Gastroesophageal sphincter (tissue), 4 donors: ENCODE measurements at regions not wholly inside any gene's neighbourhood (a gene's known extent, or its start where the extent isn't known, plus 50 kb on each side); places are given as distances from the start of the nearest gene placed in this dataset.
"Not testable (repeated sequence)": the region's sequence is repeated elsewhere in the genome, so short reads cannot be mapped to it uniquely, and the experiment has no call there.

ENCODE experiments used
- ATAC-seq: fragments of 150-250 bp; one replicate; pipeline ENCODE4 v1.9.1; 2016; ENCODE audit warnings: mild to moderate bottlenecking, moderate library complexity
- H3K27ac ChIP-seq, 4 donors: fragments of 200-600 bp; sonication (generic) in 3 of 4; 1 replicate in 3 of 4; 2 replicates in 1 of 4; pipeline ENCODE4 v1.5.1; 2016 to 2019
- H3K27me3 ChIP-seq: fragments of 200-600 bp; sonication (generic); one replicate; pipeline ENCODE4 v1.5.1; 2019
- H3K36me3 ChIP-seq, 2 donors: fragments of 200-600 bp; sonication (generic); one replicate each; pipeline ENCODE4 v1.5.1; 2019; ENCODE audit warnings: control low read depth in 1 of 2
- H3K4me1 ChIP-seq, 3 donors: fragments of 200-600 bp; sonication (generic); 1 replicate in 2 of 3; 2 replicates in 1 of 3; pipeline ENCODE4 v1.5.1; 2016 to 2019; ENCODE audit warnings: control low read depth in 2 of 3
- H3K4me3 ChIP-seq, 2 donors: fragments of 200-600 bp; sonication (generic); one replicate each; pipeline ENCODE4 v1.5.1; 2019; ENCODE audit warnings: mild to moderate bottlenecking in 1 of 2, moderate library complexity in 1 of 2
- H3K9me3 ChIP-seq, 3 donors: fragments of 200-600 bp; sonication (generic); one replicate each; pipeline ENCODE4 v1.5.1; 2017 to 2019; ENCODE audit warnings: control low read depth in 2 of 3
- CTCF ChIP-seq, 4 experiments: fragments of 200-600 bp in 2 of 4; fragments of 450-650 bp in 2 of 4; sonication (generic) in 1 of 4; IDR thresholded peaks; one replicate each; pipeline ENCODE4 v1.5.1; 2017 to 2019; ENCODE audit warnings: antibody characterized with exemption in 4 of 4, mild to moderate bottlenecking in 2 of 4, moderate library complexity in 2 of 4
- EP300 ChIP-seq: sonication (generic); formaldehyde crosslinking; IDR thresholded peaks from one replicate; pipeline ENCODE4 v1.6.1; 2017; ENCODE audit warnings: antibody characterized with exemption, mild to moderate bottlenecking
- POLR2A ChIP-seq, 2 donors: fragments of 450-650 bp; IDR thresholded peaks; one replicate each; pipeline ENCODE4 v1.6.1; 2017; ENCODE audit warnings: antibody characterized with exemption in 2 of 2, mild to moderate bottlenecking in 2 of 2, moderate library complexity in 1 of 2
- POLR2AphosphoS5 ChIP-seq: sonication (generic); formaldehyde crosslinking; IDR thresholded peaks from one replicate; pipeline ENCODE4 v1.6.1; 2017; ENCODE audit warnings: antibody characterized with exemption
- WGBS, 2 donors: methylation state at CpG; one replicate each; pipeline ENCODE4 v1.1.5; 2018; ENCODE audit warnings: low coverage in 1 of 2; 5-methylcytosine and 5-hydroxymethylcytosine counted together

DNA sequence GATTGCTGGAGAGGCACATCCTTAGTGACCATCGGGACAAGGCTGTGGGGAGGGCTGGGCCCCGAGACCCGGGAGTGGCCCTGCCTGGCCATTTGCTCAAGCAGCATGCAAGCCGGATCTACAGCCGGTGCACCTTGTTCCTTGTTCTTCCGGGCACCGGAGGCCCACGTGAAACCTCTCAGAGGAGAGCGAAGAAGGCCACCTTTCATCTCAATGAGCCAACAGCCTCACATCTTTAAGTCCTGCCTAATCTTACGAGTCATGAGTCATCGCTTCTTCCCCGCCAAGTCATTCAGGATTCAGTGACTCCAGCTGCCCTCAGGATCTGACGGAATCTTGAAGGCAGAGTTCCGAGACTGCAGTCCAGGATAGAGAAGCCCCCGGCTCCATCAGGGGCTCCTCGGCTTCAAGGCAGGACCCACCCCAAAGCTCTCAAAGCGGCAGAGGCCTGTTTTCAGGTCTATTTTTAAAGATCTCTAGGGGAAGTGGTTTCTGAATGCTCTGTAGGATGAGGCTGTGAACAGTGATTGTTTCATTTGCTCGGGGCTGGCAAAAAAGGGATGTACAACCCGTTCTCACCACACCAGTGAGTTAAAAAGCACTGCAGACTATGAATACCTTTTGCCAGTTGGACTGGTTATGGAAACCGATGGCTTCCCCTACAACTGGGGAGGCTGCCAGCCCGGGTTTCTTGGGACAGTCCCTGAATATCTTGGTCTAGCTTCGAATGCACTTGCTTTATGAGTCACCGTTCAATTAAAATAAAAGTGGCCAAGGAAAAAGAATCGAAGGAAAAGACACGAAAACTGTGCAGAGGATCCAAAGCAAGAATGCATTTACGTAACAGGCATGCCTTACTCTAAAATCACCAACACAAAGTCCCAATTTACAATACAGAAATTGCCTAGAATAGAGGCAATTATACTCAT lies 57.2 kb upstream of the ECHDC3 start:
- H3K27ac ChIP-seq = peak overlapping the region; percentile 21 to 77 (median 70)
- TF ChIP-seq POLR2A (IDR thresholded peaks at IDR 0.05) (no peak), EP300 (no peak), POLR2AphosphoS5 (no peak), CTCF (IDR thresholded peaks at IDR 0.05) (no peak)
- peak overlapping the region in 1 of 2 donors; percentile 33 for H3K4me3 ChIP-seq
- ATAC-seq = peak; percentile 77
- H3K36me3 ChIP-seq = no peaks in the 10 kb centered on the region
- H3K9me3 ChIP-seq = no peaks in the 10 kb centered on the region
- H3K4me1 ChIP-seq = peaks cover 0 to 10% (median 0%) of the 10 kb centered on the region in 3 donors
- WGBS, 2 donors = 13 to 41% methylated on average over 14 to 16 of the region's 26 CpGs
- peaks cover 7% of the 10 kb centered on the region for H3K27me3 ChIP-seq

DNA sequence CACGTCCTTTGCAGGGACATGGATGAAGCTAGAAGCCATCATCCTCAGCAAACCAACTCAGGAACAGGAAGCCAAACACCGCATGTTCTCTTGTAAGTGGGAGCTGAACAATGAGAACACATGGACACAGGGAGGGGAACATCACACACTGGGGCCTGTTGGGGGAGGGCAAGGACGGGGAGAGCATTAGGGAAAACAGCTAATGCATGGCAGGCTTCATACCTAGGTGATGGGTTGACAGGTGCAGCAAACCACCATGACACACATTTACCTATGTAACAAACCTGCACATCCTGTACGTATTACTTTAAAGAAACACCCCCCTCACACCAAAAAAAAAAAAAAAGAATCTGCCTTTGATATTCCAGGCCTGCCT lies 57.9 kb upstream of the ECHDC3 start:
- 70 to 89% methylated on average over 2 to 3 of the region's 4 CpGs for WGBS, 2 donors
- peaks cover 0 to 10% (median 0%) of the 10 kb centered on the region in 3 donors for H3K4me1 ChIP-seq
- not testable (repeated sequence) for H3K9me3 ChIP-seq, H3K36me3 ChIP-seq, H3K4me3 ChIP-seq, ATAC-seq
- H3K27ac ChIP-seq = peak overlapping the region in 2 of 4 donors; percentile 68 to 72
- peaks cover 12% of the 10 kb centered on the region for H3K27me3 ChIP-seq

GRCh38 chr10:11683529-11684320 lies 58.5 kb upstream of the ECHDC3 start:
- no peak for ATAC-seq
- 90 to 93% methylated on average over 7 to 8 of the region's 14 CpGs for WGBS, 2 donors
- TF ChIP-seq CTCF (IDR thresholded peaks at IDR 0.05) (no peak), POLR2AphosphoS5 (no peak), EP300 (no peak), POLR2A (IDR thresholded peaks at IDR 0.05) (no peak)
- Histone ChIP-seq H3K27ac (no peak overlapping the region), H3K4me3 (no peak overlapping the region), H3K9me3 (no peaks in the 10 kb centered on the region), H3K27me3 (peaks cover 18% of the 10 kb centered on the region), H3K4me1 (peaks cover 0 to 10% (median 0%) of the 10 kb centered on the region in 3 donors), H3K36me3 (no peaks in the 10 kb centered on the region)

DNA sequence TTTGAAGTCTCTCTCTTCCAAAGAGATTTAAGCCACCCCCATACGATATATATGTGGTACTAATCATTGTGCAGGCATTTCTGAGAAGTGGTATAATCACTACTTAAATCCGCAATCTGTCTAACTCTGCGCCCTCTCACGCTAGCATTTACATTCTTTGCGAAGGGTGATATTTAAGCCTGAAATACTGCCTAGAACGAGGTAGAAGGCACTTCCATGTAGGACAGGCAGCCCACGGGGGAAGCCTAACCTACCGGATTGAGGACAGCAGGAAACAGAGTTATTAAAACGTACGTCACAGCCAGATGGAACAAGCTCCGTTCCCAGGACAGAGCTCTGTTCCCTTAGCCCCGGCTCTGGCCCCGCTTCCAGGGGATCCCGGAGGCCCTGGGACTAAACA lies 59.3 kb upstream of the ECHDC3 start:
- Histone ChIP-seq H3K27me3 (peaks cover 18% of the 10 kb centered on the region), H3K36me3 (no peaks in the 10 kb centered on the region), H3K4me1 (peaks cover 0 to 10% (median 0%) of the 10 kb centered on the region in 3 donors), H3K9me3 (no peaks in the 10 kb centered on the region), H3K4me3 (no peak overlapping the region), H3K27ac (no peak overlapping the region)
- WGBS, 2 donors = 76% methylated on average over 6 of the region's 14 CpGs; no CpG with 5 or more reads in 1 of the 2 donors
- TF ChIP-seq CTCF (IDR thresholded peaks at IDR 0.05) (no peak), POLR2AphosphoS5 (no peak), POLR2A (IDR thresholded peaks at IDR 0.05) (no peak), EP300 (no peak)
- ATAC-seq = no peak

DNA sequence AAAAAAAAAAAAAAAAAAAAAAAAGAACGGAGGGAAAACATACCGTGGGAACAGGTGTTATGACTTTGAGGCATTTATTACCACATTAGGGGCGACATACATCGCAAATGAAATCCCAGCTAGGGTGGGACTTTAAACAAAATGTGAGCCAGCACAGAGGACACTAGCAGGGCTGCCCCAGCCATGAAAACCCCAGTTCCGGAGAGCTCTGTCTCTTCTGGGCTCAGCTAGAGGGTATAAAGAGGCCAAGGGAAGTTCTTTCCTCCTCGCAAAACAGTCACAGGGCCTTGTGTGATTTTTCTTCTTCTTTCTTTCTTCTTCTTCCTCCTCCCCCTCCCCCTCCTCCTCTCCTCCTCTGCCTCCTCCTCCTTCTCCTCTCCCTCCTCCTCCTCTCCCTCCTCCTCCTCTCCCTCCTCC lies 59.9 kb upstream of the ECHDC3 start:
- no peak for ATAC-seq
- no peak overlapping the region for H3K4me3 ChIP-seq
- WGBS, 2 donors = 79 to 100% methylated on average over 1 to 6 of the region's 6 CpGs
- no peak for TF ChIP-seq POLR2AphosphoS5
- no peak for TF ChIP-seq POLR2A (IDR thresholded peaks at IDR 0.05)
- TF ChIP-seq CTCF (IDR thresholded peaks at IDR 0.05) = no peak
- no peak for TF ChIP-seq EP300
- no peak overlapping the region for H3K27ac ChIP-seq
- H3K27me3 ChIP-seq = peaks cover 21% of the 10 kb centered on the region
- peaks cover 0 to 10% (median 0%) of the 10 kb centered on the region in 3 donors for H3K4me1 ChIP-seq
- H3K36me3 ChIP-seq = no peaks in the 10 kb centered on the region
- no peaks in the 10 kb centered on the region for H3K9me3 ChIP-seq
